Neutrophil (primary cell): ENCODE measurements at regions not wholly inside any gene's neighbourhood (a gene's known extent, or its start where the extent isn't known, plus 50 kb on each side); places are given as distances from the start of the nearest gene placed in this dataset.

Experiments
- H3K27ac ChIP-seq: fragments of 200-600 bp; sonication (generic); 2 replicates; pipeline ENCODE4 v1.5.1; 2016; ENCODE audit warnings: mild to moderate bottlenecking, moderate library complexity
- H3K27me3 ChIP-seq: fragments of 200-600 bp; sonication (generic); 2 replicates; pipeline ENCODE4 v1.6.0; 2016; ENCODE audit warnings: mild to moderate bottlenecking
- H3K36me3 ChIP-seq: fragments of 200-600 bp; sonication (generic); 2 replicates; pipeline ENCODE4 v1.5.1; 2017
- H3K4me1 ChIP-seq, 2 experiments: fragments of 200-600 bp in 1 of 2; sonication (generic) in 1 of 2; 1 replicate in 1 of 2; 2 replicates in 1 of 2; pipeline versions ENCODE4 v1.5.1 to v1.6.1; 2013 to 2016; ENCODE audit warnings: low read depth in 1 of 2, low read length in 1 of 2, mild to moderate bottlenecking in 1 of 2, moderate library complexity in 1 of 2; ENCODE audit not compliant: control insufficient read depth in 1 of 2, insufficient read depth in 1 of 2
- H3K4me3 ChIP-seq, 2 experiments: fragments of 200-600 bp in 1 of 2; sonication (generic) in 1 of 2; 1 replicate in 1 of 2; 2 replicates in 1 of 2; pipeline ENCODE4 v1.5.1; 2013 to 2016; ENCODE audit warnings: low read depth in 1 of 2, low read length in 1 of 2, mild to moderate bottlenecking in 1 of 2, moderate library complexity in 1 of 2
- H3K9me3 ChIP-seq: fragments of 200-600 bp; sonication (generic); 2 replicates; pipeline ENCODE4 v1.5.1; 2016
- TF ChIP-seq, protein P1 (sequence below): fragments of 200-600 bp; sonication (generic); IDR thresholded peaks from 2 replicates; pipeline ENCODE4 v1.5.1; 2016; ENCODE audit warnings: antibody characterized with exemption

- Histone ChIP-seq H3K4me1 (no peaks in the 10 kb centered on the region), H3K27ac (no peak overlapping the region), H3K9me3 (no peaks in the 10 kb centered on the region), H3K27me3 (no peaks in the 10 kb centered on the region), H3K4me3 (no peak overlapping the region), H3K36me3 (no peaks in the 10 kb centered on the region)
- TF ChIP-seq, protein P1, sequence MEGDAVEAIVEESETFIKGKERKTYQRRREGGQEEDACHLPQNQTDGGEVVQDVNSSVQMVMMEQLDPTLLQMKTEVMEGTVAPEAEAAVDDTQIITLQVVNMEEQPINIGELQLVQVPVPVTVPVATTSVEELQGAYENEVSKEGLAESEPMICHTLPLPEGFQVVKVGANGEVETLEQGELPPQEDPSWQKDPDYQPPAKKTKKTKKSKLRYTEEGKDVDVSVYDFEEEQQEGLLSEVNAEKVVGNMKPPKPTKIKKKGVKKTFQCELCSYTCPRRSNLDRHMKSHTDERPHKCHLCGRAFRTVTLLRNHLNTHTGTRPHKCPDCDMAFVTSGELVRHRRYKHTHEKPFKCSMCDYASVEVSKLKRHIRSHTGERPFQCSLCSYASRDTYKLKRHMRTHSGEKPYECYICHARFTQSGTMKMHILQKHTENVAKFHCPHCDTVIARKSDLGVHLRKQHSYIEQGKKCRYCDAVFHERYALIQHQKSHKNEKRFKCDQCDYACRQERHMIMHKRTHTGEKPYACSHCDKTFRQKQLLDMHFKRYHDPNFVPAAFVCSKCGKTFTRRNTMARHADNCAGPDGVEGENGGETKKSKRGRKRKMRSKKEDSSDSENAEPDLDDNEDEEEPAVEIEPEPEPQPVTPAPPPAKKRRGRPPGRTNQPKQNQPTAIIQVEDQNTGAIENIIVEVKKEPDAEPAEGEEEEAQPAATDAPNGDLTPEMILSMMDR: no peak
These were observed 281.3 kb downstream of the CEMIP2 start for GRCh38 chr9:71487061-71487460.

- Histone ChIP-seq H3K4me1 (no peaks in the 10 kb centered on the region), H3K27me3 (no peaks in the 10 kb centered on the region), H3K9me3 (no peaks in the 10 kb centered on the region)
These were observed 283.0 kb downstream of the CEMIP2 start for GRCh38 chr9:71485326-71485725.

GRCh38 chr9:71483436-71483835 is 284.9 kb downstream of the CEMIP2 start:
- Histone ChIP-seq H3K36me3 (no peaks in the 10 kb centered on the region), H3K4me1 (no peaks in the 10 kb centered on the region), H3K9me3 (no peaks in the 10 kb centered on the region), H3K27ac (no peak overlapping the region), H3K27me3 (no peaks in the 10 kb centered on the region), H3K4me3 (no peak overlapping the region)
- TF ChIP-seq, protein P1: no peak

More at GRCh38 chr9:71485326-71485725, 283.0 kb downstream of the CEMIP2 start:
- Histone ChIP-seq H3K27ac (no peak overlapping the region), H3K36me3 (no peaks in the 10 kb centered on the region), H3K4me3 (no peak overlapping the region)
- TF ChIP-seq, protein P1: no peak

DNA sequence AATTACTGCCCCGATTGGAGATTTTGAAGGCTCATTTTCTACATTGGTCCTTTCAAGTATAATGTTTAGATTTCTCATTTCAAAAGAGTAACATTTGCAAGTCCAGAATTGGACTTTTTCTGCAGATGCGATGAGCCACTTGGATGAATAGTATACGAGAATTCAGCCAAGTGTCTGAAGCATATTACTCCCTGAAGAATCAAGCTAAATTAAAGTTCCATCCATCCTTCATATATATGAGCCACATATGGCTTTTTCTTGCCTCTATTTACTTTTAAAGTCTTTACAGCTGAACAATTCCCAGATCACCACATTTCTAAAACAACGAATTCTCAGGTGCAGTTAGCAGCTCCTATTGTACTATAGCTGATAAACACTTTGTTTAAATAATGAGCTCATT is 288.7 kb downstream of the CEMIP2 start:
- Histone ChIP-seq H3K36me3 (no peaks in the 10 kb centered on the region), H3K4me3 (no peak overlapping the region), H3K27ac (no peak overlapping the region), H3K4me1 (no peaks in the 10 kb centered on the region), H3K27me3 (no peaks in the 10 kb centered on the region), H3K9me3 (no peaks in the 10 kb centered on the region)
- TF ChIP-seq, protein P1: no peak

DNA sequence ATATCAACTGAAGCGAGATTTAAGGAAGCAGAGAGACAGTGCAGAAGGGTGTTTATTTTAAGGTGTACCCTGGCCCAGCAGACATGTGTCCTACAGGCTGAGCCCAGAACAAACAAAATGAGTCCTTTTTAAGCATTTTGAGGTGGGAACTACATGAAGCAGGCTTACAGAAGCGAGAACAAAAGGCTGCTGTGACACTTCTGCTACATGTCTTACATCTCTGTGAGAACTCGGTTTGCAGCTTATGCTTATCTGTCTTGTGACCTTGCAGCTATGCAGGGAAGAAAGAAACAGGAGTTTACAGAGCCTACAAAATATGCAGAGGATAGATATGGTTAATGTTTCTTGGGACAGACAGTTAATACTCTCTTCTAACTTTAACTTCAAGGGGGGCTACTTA is 295.9 kb downstream of the CEMIP2 start:
- TF ChIP-seq, protein P1: no peak
- Histone ChIP-seq H3K4me1 (no peaks in the 10 kb centered on the region), H3K9me3 (no peaks in the 10 kb centered on the region), H3K4me3 (no peak overlapping the region), H3K27me3 (no peaks in the 10 kb centered on the region), H3K27ac (no peak overlapping the region), H3K36me3 (no peaks in the 10 kb centered on the region)

GRCh38 chr9:71465392-71465791 is 302.9 kb downstream of the CEMIP2 start:
- Histone ChIP-seq H3K4me3 (no peak overlapping the region), H3K9me3 (no peaks in the 10 kb centered on the region), H3K27ac (no peak overlapping the region), H3K4me1 (no peaks in the 10 kb centered on the region), H3K27me3 (no peaks in the 10 kb centered on the region), H3K36me3 (no peaks in the 10 kb centered on the region)
- TF ChIP-seq, protein P1: no peak
